Activated CD8-positive, alpha-beta T cell treated with anti-CD3 and anti-CD28 coated beads for 36 hours (primary cell): ENCODE measurements at regions not wholly inside any gene's neighbourhood (a gene's known extent, or its start where the extent isn't known, plus 50 kb on each side); places are given as distances from the start of the nearest gene placed in this dataset.

ENCODE experiments used
- ATAC-seq: fragments of 200-7000 bp; cut with Tn5 transposase; one replicate; pipeline ENCODE4 v1.10.0; 2021; ENCODE audit warnings: mild to moderate bottlenecking, moderate library complexity
- CTCF ChIA-PET: fragments of 350-600 bp; sonication (Branson Sonifier 250); formaldehyde crosslinking; loops from one replicate; lab custom pipeline; 2021; ENCODE audit warnings: antibody characterized with exemption; lab: Charles Lee
- POLR2A ChIA-PET: fragments of 350-600 bp; sonication (Branson Sonifier 250); formaldehyde crosslinking; loops from one replicate; lab custom pipeline; 2021; ENCODE audit warnings: antibody characterized with exemption; lab: Charles Lee
- DNase-seq: peaks from one replicate; pipeline ENCODE4 v3.0.0-alpha.2; 2020
- H3K27ac Mint-ChIP-seq: one replicate; pipeline ENCODE4 v1.8.0; 2021; ENCODE audit warnings: mild to moderate bottlenecking, mixed read lengths
- H3K27me3 Mint-ChIP-seq: one replicate; pipeline ENCODE4 v1.8.0; 2021; ENCODE audit warnings: mixed read lengths
- H3K36me3 Mint-ChIP-seq: one replicate; pipeline ENCODE4 v1.8.0; 2021; ENCODE audit warnings: low read depth, mixed read lengths
- H3K4me1 Mint-ChIP-seq: one replicate; pipeline ENCODE4 v1.8.0; 2021; ENCODE audit warnings: low read depth, mixed read lengths
- H3K4me3 Mint-ChIP-seq: one replicate; pipeline ENCODE4 v1.8.0; 2021; ENCODE audit warnings: mild to moderate bottlenecking, moderate library complexity, mixed read lengths
- H3K9me3 Mint-ChIP-seq: one replicate; pipeline ENCODE4 v1.8.0; 2021; ENCODE audit warnings: mixed read lengths
- CTCF ChIP-seq: fragments of 200-600 bp; IDR thresholded peaks from one replicate; pipeline ENCODE4 v1.8.0; 2022; ENCODE audit warnings: antibody characterized with exemption, mild to moderate bottlenecking
- intact Hi-C: fragments of 100-400 bp; cut with micrococcal nuclease; formaldehyde crosslinking; loops from one replicate; pipeline ENCODE4 v1.10.0; 2022

GRCh38 chr15:99911816-99912215 lies 178.6 kb upstream of the LYSMD4 start:
- ATAC-seq (no peak), DNase-seq (no peak)
- no peaks in the 10 kb centered on the region for H3K27me3 Mint-ChIP-seq
- POLR2A ChIA-PET: interaction anchor here (1.2 kb wide), 1 partner anchor 72 kb away, joined by 3 read pairs; no protein-coding TSS in a partner anchor
- CTCF ChIA-PET: interaction anchor here (1.5 kb wide), 1 partner anchor 438 kb away, joined by 3 read pairs; no protein-coding TSS in a partner anchor
- H3K4me3 Mint-ChIP-seq: no peak overlapping the region
- no peak for TF ChIP-seq CTCF
- H3K27ac Mint-ChIP-seq: no peak overlapping the region
- intact Hi-C loops: no loop called here
- no peaks in the 10 kb centered on the region for H3K9me3 Mint-ChIP-seq
- peaks cover 2% of the 10 kb centered on the region for H3K4me1 Mint-ChIP-seq
- H3K36me3 Mint-ChIP-seq: no peaks in the 10 kb centered on the region

GRCh38 chr15:99909592-99910295 lies 176.5 kb upstream of the LYSMD4 start:
- no peaks in the 10 kb centered on the region for H3K27me3 Mint-ChIP-seq
- no peak for DNase-seq
- ChIA-PET CTCF (no interaction called here), POLR2A (no interaction called here)
- no peak overlapping the region for H3K27ac Mint-ChIP-seq
- no peaks in the 10 kb centered on the region for H3K36me3 Mint-ChIP-seq
- ATAC-seq: no peak
- intact Hi-C loops: no loop called here
- no peak overlapping the region for H3K4me3 Mint-ChIP-seq
- no peaks in the 10 kb centered on the region for H3K9me3 Mint-ChIP-seq
- TF ChIP-seq CTCF: no peak
- H3K4me1 Mint-ChIP-seq: peaks cover 2% of the 10 kb centered on the region

- ATAC-seq (no peak), DNase-seq (no peak)
- TF ChIP-seq CTCF: no peak
- H3K4me1 Mint-ChIP-seq: peaks cover 2% of the 10 kb centered on the region
- intact Hi-C loops: no loop called here
- H3K4me3 Mint-ChIP-seq: no peak overlapping the region
- H3K36me3 Mint-ChIP-seq: no peaks in the 10 kb centered on the region
- no peaks in the 10 kb centered on the region for H3K27me3 Mint-ChIP-seq
- no peak overlapping the region for H3K27ac Mint-ChIP-seq
- POLR2A ChIA-PET: interaction anchor here (0.5 kb wide), 1 partner anchor 211 kb away, joined by 3 read pairs; no protein-coding TSS in a partner anchor
- CTCF ChIA-PET: no interaction called here
- no peaks in the 10 kb centered on the region for H3K9me3 Mint-ChIP-seq
Measured at GRCh38 chr15:99907698-99908097, 174.5 kb upstream of the LYSMD4 start.

GRCh38 chr15:99906793-99907192 lies 173.6 kb upstream of the LYSMD4 start:
- ATAC-seq: no peak
- Mint-ChIP-seq H3K27ac (no peak overlapping the region), H3K4me1 (peaks cover under 1% of the 10 kb centered on the region), H3K27me3 (no peaks in the 10 kb centered on the region), H3K9me3 (no peaks in the 10 kb centered on the region), H3K4me3 (no peak overlapping the region), H3K36me3 (no peaks in the 10 kb centered on the region)
- CTCF ChIA-PET: no interaction called here
- intact Hi-C loops: no loop called here
- DNase-seq: no peak
- TF ChIP-seq CTCF: no peak
- POLR2A ChIA-PET: no interaction called here

GRCh38 chr15:99906311-99906710 lies 173.1 kb upstream of the LYSMD4 start:
- CTCF ChIA-PET: no interaction called here
- intact Hi-C loops: no loop called here

More at GRCh38 chr15:99906311-99906710, 173.1 kb upstream of the LYSMD4 start:
- DNase-seq: no peak
- Mint-ChIP-seq H3K9me3 (no peaks in the 10 kb centered on the region), H3K27ac (no peak overlapping the region), H3K4me1 (no peaks in the 10 kb centered on the region), H3K27me3 (no peaks in the 10 kb centered on the region), H3K36me3 (no peaks in the 10 kb centered on the region), H3K4me3 (no peak overlapping the region)
- no peak for TF ChIP-seq CTCF
- ATAC-seq: no peak
- POLR2A ChIA-PET: no interaction called here
